ENCODE measurements at regions not wholly inside any gene's neighbourhood (a gene's known extent, or its start where the extent isn't known, plus 50 kb on each side); places are given as distances from the start of the nearest gene placed in this dataset.

DNA sequence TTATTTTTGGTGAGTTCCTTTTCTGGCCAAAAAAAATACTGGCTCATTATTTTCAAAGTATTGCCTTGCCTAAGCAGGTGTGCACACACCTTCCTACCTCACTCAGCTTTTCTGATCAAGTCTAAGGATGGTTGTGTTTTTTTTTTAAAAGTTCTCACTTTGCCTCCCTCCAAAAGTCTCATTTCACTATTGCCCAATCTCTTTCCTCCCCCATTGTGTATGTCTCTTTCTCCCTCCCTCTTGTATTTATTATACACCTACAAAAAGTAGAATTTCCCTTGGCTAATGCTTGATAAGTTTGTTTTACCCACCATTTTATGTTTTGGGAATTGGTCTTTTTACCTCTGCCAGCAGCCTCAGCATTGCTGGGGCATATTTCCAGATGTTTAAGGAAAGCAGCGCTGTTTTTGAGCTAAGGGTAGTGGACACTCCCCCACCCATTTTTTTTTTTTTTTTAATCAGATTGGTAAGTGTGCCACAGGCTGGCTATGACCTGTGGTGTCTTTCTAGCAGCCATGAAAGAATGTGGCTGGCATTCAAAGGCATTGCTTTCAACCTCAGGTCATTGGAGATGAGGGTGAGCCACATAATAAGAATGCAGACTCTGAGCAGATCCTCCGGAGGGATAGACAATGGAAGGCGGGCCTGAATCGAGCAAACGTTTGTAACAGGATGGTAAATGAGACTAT, 668.6 kb downstream of the UTRN start:
- Histone ChIP-seq H3K4me2 (ENCODE audit: low read length) (no peak overlapping the region), H3K9ac (ENCODE audit: low read length) (no peak overlapping the region), H3K27ac (ENCODE audit: low read depth, low read length, poor library complexity, severe bottlenecking) (no peak overlapping the region)

DNA sequence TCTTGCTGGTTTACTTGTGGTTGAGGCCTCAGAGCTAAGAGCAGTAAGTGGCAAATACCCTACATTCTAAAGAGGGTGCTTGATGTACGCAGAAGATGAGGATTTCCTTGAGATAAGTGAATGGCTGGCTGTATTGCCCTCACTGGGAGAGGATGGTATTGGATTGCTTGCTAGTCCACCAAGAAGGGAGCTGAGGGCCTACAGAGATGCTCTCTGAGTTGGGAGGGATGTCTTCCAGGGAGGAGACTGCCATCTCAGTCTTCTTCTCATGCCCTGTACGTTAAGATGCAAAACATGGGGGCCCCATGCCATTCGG, 669.1 kb downstream of the UTRN start:
- Histone ChIP-seq H3K9me2 (ENCODE audit: low read depth, low read length) (no peaks in the 10 kb centered on the region), H3K36me3 (ENCODE audit: insufficient read depth, low read length) (no peaks in the 10 kb centered on the region), H3K9ac (ENCODE audit: low read length) (no peak overlapping the region), H3K27me3 (ENCODE audit: insufficient read depth, low read length) (no peaks in the 10 kb centered on the region), H3K4me2 (ENCODE audit: low read length) (no peak overlapping the region), H3K4me1 (ENCODE audit: insufficient read depth, low read length, severe bottlenecking) (no peaks in the 10 kb centered on the region), H3K79me2 (ENCODE audit: insufficient read depth, low read length) (no peaks in the 10 kb centered on the region), H4K20me1 (ENCODE audit: insufficient read depth, low read length) (no peaks in the 10 kb centered on the region), H3F3A (ENCODE audit: insufficient read depth, low read length) (no peaks in the 10 kb centered on the region), H3K4me3 (ENCODE audit: low read depth, low read length, poor library complexity, severe bottlenecking) (no peak overlapping the region), H2AFZ (ENCODE audit: low read length) (no peak overlapping the region), H3K27ac (ENCODE audit: low read depth, low read length, poor library complexity, severe bottlenecking) (no peak overlapping the region), H3K9me3 (ENCODE audit: low read length) (no peaks in the 10 kb centered on the region)
- TF ChIP-seq EZH2 (IDR thresholded peaks at IDR 0.05; ENCODE audit: borderline replicate concordance, low read length): no peak
- TF ChIP-seq, protein P1, sequence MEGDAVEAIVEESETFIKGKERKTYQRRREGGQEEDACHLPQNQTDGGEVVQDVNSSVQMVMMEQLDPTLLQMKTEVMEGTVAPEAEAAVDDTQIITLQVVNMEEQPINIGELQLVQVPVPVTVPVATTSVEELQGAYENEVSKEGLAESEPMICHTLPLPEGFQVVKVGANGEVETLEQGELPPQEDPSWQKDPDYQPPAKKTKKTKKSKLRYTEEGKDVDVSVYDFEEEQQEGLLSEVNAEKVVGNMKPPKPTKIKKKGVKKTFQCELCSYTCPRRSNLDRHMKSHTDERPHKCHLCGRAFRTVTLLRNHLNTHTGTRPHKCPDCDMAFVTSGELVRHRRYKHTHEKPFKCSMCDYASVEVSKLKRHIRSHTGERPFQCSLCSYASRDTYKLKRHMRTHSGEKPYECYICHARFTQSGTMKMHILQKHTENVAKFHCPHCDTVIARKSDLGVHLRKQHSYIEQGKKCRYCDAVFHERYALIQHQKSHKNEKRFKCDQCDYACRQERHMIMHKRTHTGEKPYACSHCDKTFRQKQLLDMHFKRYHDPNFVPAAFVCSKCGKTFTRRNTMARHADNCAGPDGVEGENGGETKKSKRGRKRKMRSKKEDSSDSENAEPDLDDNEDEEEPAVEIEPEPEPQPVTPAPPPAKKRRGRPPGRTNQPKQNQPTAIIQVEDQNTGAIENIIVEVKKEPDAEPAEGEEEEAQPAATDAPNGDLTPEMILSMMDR (IDR thresholded peaks at IDR 0.05; ENCODE audit: low read length): no peak

More for the DNA sequence above, 668.6 kb downstream of the UTRN start:
- no peak overlapping the region for H2AFZ ChIP-seq (ENCODE audit: low read length)
- no peaks in the 10 kb centered on the region for H3K9me2 ChIP-seq (ENCODE audit: low read depth, low read length)
- H3K9me3 ChIP-seq (ENCODE audit: low read length): no peaks in the 10 kb centered on the region
- no peaks in the 10 kb centered on the region for H3K27me3 ChIP-seq (ENCODE audit: insufficient read depth, low read length)
- H4K20me1 ChIP-seq (ENCODE audit: insufficient read depth, low read length): no peaks in the 10 kb centered on the region
- H3K4me3 ChIP-seq (ENCODE audit: low read depth, low read length, poor library complexity, severe bottlenecking): no peak overlapping the region
- H3F3A ChIP-seq (ENCODE audit: insufficient read depth, low read length): no peaks in the 10 kb centered on the region
- no peaks in the 10 kb centered on the region for H3K4me1 ChIP-seq (ENCODE audit: insufficient read depth, low read length, severe bottlenecking)
- no peak for TF ChIP-seq EZH2 (IDR thresholded peaks at IDR 0.05; ENCODE audit: borderline replicate concordance, low read length)
- TF ChIP-seq, protein P1 (IDR thresholded peaks at IDR 0.05; ENCODE audit: low read length): no peak
- no peaks in the 10 kb centered on the region for H3K36me3 ChIP-seq (ENCODE audit: insufficient read depth, low read length)
- no peaks in the 10 kb centered on the region for H3K79me2 ChIP-seq (ENCODE audit: insufficient read depth, low read length)

DNA sequence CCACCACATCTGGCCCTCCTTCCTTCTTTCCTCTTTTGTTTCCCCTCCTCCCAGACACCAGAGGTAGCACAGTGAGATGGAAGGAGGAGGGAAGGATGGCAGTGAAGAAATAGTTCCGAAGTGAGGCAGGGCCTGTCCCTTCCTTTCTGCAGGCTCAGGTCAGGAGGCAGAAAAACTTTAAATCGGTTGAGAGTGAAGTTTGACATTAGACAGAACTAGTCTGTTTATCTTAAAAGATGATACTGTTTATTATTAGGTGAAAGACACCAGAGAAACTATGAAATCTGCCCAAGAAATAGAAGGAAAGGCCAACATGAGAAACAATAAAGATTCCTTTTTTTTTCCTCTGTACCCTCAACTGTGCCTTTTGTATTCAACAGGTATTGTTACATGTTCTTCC, 670.3 kb downstream of the UTRN start:
- H3F3A ChIP-seq (ENCODE audit: insufficient read depth, low read length): no peaks in the 10 kb centered on the region
- H3K79me2 ChIP-seq (ENCODE audit: insufficient read depth, low read length): no peaks in the 10 kb centered on the region
- H3K4me2 ChIP-seq (ENCODE audit: low read length): no peak overlapping the region
- H3K36me3 ChIP-seq (ENCODE audit: insufficient read depth, low read length): no peaks in the 10 kb centered on the region
- TF ChIP-seq, protein P1 (IDR thresholded peaks at IDR 0.05; ENCODE audit: low read length): no peak
- no peak for TF ChIP-seq EZH2 (IDR thresholded peaks at IDR 0.05; ENCODE audit: borderline replicate concordance, low read length)
- H3K4me1 ChIP-seq (ENCODE audit: insufficient read depth, low read length, severe bottlenecking): no peaks in the 10 kb centered on the region
- no peak overlapping the region for H3K27ac ChIP-seq (ENCODE audit: low read depth, low read length, poor library complexity, severe bottlenecking)
- H3K9me3 ChIP-seq (ENCODE audit: low read length): no peaks in the 10 kb centered on the region
- H4K20me1 ChIP-seq (ENCODE audit: insufficient read depth, low read length): no peaks in the 10 kb centered on the region
- no peak overlapping the region for H2AFZ ChIP-seq (ENCODE audit: low read length)
- no peaks in the 10 kb centered on the region for H3K27me3 ChIP-seq (ENCODE audit: insufficient read depth, low read length)
- H3K9ac ChIP-seq (ENCODE audit: low read length): no peak overlapping the region
- H3K9me2 ChIP-seq (ENCODE audit: low read depth, low read length): no peaks in the 10 kb centered on the region
- H3K4me3 ChIP-seq (ENCODE audit: low read depth, low read length, poor library complexity, severe bottlenecking): no peak overlapping the region

All from OCI-LY1 (cell line).